HEK293 (cell line): ENCODE measurements at regions not wholly inside any gene's neighbourhood (a gene's known extent, or its start where the extent isn't known, plus 50 kb on each side); places are given as distances from the start of the nearest gene placed in this dataset.

ENCODE experiments used
- CTCF ChIA-PET: fragments of 350-600 bp; formaldehyde crosslinking; extraction: SDS; loops from one replicate; lab custom pipeline; 2021; ENCODE audit warnings: antibody characterized with exemption; lab: Yijun Ruan, JAX
- POLR2A ChIA-PET: fragments of 300-600 bp; formaldehyde crosslinking; extraction: SDS; loops from one replicate; lab custom pipeline; 2020; ENCODE audit warnings: antibody characterized with exemption, inconsistent platforms; lab: Yijun Ruan, JAX
- H3K27ac ChIP-seq: fragments of 200-500 bp; sonication (Bioruptor generic); 2 replicates; pipeline ENCODE4 v1.5.1; 2014; ENCODE audit warnings: low read depth, low read length, control low read depth, inconsistent platforms; ENCODE audit errors: extremely low read depth
- H3K36me3 ChIP-seq, 2 experiments: fragments of 200-500 bp in 1 of 2; sonication (Bioruptor generic) in 1 of 2; 1 replicate in 1 of 2; 2 replicates in 1 of 2; pipeline ENCODE4 v1.5.1; 2014 to 2017; ENCODE audit warnings: inconsistent platforms in 2 of 2, low read length in 2 of 2; ENCODE audit not compliant: control insufficient read depth in 2 of 2, insufficient read depth in 1 of 2
- H3K4me1 ChIP-seq: fragments of 200-500 bp; sonication (Bioruptor generic); 2 replicates; pipeline ENCODE4 v1.5.1; 2014; ENCODE audit warnings: mild to moderate bottlenecking, low read length, inconsistent platforms; ENCODE audit not compliant: control insufficient read depth, insufficient read depth
- H3K4me3 ChIP-seq: 2 replicates; pipeline ENCODE4 v1.5.1; 2011; ENCODE audit warnings: low read depth, mild to moderate bottlenecking, control low read depth, low read length, moderate library complexity
- H3K9me3 ChIP-seq: fragments of 200-500 bp; sonication (Bioruptor generic); 2 replicates; pipeline ENCODE4 v1.5.1; 2014; ENCODE audit warnings: low read depth, low read length, inconsistent platforms; ENCODE audit not compliant: control insufficient read depth, insufficient read depth
- GLI4 ChIP-seq: fragments of 450-650 bp; formaldehyde crosslinking; IDR thresholded peaks from 2 replicates; pipeline ENCODE4 v1.5.1; 2016; ENCODE audit warnings: missing biosample characterization, missing genetic modification characterization
- PRDM4 ChIP-seq: fragments of 450-650 bp; formaldehyde crosslinking; IDR thresholded peaks from 2 replicates; pipeline ENCODE4 v1.5.1; 2017; ENCODE audit warnings: missing biosample characterization, missing genetic modification characterization
- ZBTB44 ChIP-seq: fragments of 450-650 bp; IDR thresholded peaks from 2 replicates; pipeline ENCODE4 v1.5.1; 2018; ENCODE audit warnings: missing biosample characterization, mild to moderate bottlenecking, missing genetic modification characterization
- ZBTB48 ChIP-seq: fragments of 450-650 bp; formaldehyde crosslinking; IDR thresholded peaks from 2 replicates; pipeline ENCODE4 v1.5.1; 2016; ENCODE audit warnings: missing biosample characterization, missing genetic modification characterization
- ZNF175 ChIP-seq: fragments of 450-650 bp; formaldehyde crosslinking; IDR thresholded peaks from 2 replicates; pipeline ENCODE4 v1.5.1; 2016; ENCODE audit warnings: missing biosample characterization, missing genetic modification characterization
- ZNF2 ChIP-seq: fragments of 450-650 bp; formaldehyde crosslinking; IDR thresholded peaks from 2 replicates; pipeline ENCODE4 v1.5.1; 2016; ENCODE audit warnings: missing biosample characterization, missing genetic modification characterization
- ZNF214 ChIP-seq: fragments of 450-650 bp; formaldehyde crosslinking; IDR thresholded peaks from 2 replicates; pipeline ENCODE4 v1.5.1; 2017; ENCODE audit warnings: missing biosample characterization, mild to moderate bottlenecking, missing genetic modification characterization, borderline replicate concordance
- ZNF221 ChIP-seq: fragments of 450-650 bp; formaldehyde crosslinking; IDR thresholded peaks from 2 replicates; pipeline ENCODE4 v1.5.1; 2017; ENCODE audit warnings: missing biosample characterization, missing genetic modification characterization, borderline replicate concordance
- ZNF394 ChIP-seq: fragments of 450-650 bp; formaldehyde crosslinking; IDR thresholded peaks from 2 replicates; pipeline ENCODE4 v1.5.1; 2016; ENCODE audit warnings: missing biosample characterization, missing genetic modification characterization, mild to moderate bottlenecking, moderate library complexity, borderline replicate concordance
- ZNF473 ChIP-seq: fragments of 450-650 bp; formaldehyde crosslinking; IDR thresholded peaks from 2 replicates; pipeline ENCODE4 v1.5.1; 2017; ENCODE audit warnings: missing biosample characterization, missing genetic modification characterization
- ZNF624 ChIP-seq: fragments of 450-650 bp; formaldehyde crosslinking; IDR thresholded peaks from 2 replicates; pipeline ENCODE4 v1.5.1; 2017; ENCODE audit warnings: missing biosample characterization, missing genetic modification characterization
- ZNF701 ChIP-seq: fragments of 450-650 bp; formaldehyde crosslinking; IDR thresholded peaks from 2 replicates; pipeline ENCODE4 v1.5.1; 2016; ENCODE audit warnings: missing biosample characterization, missing genetic modification characterization
- ZNF843 ChIP-seq: fragments of 450-650 bp; formaldehyde crosslinking; IDR thresholded peaks from 2 replicates; pipeline ENCODE4 v1.5.1; 2016; ENCODE audit warnings: missing biosample characterization, missing genetic modification characterization
- TF ChIP-seq, protein P1 (sequence below): fragments of 450-650 bp; formaldehyde crosslinking; IDR thresholded peaks from 2 replicates; pipeline ENCODE4 v1.5.1; 2016; ENCODE audit warnings: missing biosample characterization, missing genetic modification characterization, borderline replicate concordance

DNA sequence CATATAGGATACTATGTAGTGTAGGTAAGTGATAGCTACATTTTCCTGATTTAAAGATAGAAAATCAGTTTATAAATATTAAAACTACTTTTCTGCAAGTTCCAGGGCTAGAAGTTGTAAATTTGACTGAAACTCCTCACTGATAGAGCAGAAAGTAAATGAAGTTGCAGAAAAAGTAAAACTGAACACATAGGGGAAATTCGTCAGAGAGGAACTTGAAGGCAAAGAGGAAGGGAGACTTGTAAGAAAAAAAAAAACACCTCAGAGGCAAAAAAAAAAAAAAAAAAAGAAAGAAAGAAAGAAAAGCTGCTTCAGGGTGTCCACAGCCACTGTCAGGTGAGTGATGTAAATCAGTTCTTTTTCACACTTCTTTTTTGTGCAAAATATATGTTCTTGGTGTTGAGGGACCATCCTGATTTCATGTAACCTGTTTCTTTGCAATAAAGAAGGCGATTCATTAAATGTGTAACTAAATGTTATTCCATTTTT lies 336.2 kb upstream of the ZNF462 start (continued):
- no peak for TF ChIP-seq ZBTB48 (tag by site-specific recombination)

DNA sequence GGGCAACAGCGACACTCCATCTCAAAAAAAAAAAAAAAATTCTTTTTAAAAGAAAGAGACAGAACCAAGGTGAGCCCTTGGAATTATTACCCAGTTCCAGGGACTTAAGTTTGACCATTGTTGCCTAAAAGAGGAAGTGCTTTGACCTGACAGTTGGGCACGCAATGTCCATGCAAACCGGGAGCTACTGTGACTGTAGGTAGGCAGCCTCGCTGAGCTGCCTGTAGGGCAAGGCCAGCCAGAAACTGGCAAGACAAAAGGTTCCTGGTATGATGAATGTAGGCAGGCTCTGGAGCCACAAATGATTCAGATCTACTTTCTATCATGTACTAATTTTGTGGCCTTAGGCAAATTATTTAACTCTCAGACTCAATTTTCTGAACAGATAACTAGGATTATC lies 334.8 kb upstream of the ZNF462 start:
- ChIA-PET POLR2A (no interaction called here), CTCF (interaction anchor here (0.6 kb wide), 1 partner anchor 152 kb away, joined by 3 read pairs; no protein-coding TSS in a partner anchor)
- no peak overlapping the region for H3K27ac ChIP-seq
- H3K36me3 ChIP-seq, result no peaks in the 10 kb centered on the region
- no peaks in the 10 kb centered on the region for H3K9me3 ChIP-seq
- H3K4me1 ChIP-seq, result no peaks in the 10 kb centered on the region
- TF ChIP-seq ZNF2 (tag by site-specific recombination) (no peak), ZNF175 (tag by site-specific recombination) (no peak), ZBTB44 (no peak), PRDM4 (no peak), ZNF843 (tag by site-specific recombination) (no peak), ZNF394 (no peak), ZNF624 (tag by site-specific recombination) (no peak)
- H3K4me3 ChIP-seq, result no peak overlapping the region

DNA sequence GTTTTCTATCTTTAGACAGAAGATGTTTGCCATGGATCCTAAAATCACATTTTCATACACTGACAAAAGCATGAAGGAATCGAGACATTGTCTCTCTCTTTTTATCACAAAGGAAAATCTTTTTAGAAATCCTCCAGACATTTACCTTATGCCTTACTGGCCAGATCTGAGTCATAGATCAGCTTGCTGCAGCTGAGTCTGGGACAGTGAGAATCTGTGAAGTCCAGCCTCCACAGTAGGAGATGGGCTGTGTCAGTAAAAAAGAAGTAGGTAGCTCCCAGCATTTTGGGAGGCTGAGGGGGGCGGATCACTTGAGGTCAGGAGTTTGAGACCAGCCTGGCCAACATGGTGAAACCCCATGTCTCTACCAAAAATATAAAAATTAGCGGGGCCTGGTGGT lies 333.4 kb upstream of the ZNF462 start:
- H3K9me3 ChIP-seq, result no peaks in the 10 kb centered on the region
- H3K4me3 ChIP-seq, result no peak overlapping the region
- ChIA-PET CTCF (no interaction called here), POLR2A (no interaction called here)
- no peaks in the 10 kb centered on the region for H3K36me3 ChIP-seq
- TF ChIP-seq ZNF473 (no peak), ZNF221 (tag by site-specific recombination) (no peak), GLI4 (tag by site-specific recombination) (no peak), ZNF214 (no peak), ZNF701 (tag by site-specific recombination) (no peak)
- TF ChIP-seq, protein P1, sequence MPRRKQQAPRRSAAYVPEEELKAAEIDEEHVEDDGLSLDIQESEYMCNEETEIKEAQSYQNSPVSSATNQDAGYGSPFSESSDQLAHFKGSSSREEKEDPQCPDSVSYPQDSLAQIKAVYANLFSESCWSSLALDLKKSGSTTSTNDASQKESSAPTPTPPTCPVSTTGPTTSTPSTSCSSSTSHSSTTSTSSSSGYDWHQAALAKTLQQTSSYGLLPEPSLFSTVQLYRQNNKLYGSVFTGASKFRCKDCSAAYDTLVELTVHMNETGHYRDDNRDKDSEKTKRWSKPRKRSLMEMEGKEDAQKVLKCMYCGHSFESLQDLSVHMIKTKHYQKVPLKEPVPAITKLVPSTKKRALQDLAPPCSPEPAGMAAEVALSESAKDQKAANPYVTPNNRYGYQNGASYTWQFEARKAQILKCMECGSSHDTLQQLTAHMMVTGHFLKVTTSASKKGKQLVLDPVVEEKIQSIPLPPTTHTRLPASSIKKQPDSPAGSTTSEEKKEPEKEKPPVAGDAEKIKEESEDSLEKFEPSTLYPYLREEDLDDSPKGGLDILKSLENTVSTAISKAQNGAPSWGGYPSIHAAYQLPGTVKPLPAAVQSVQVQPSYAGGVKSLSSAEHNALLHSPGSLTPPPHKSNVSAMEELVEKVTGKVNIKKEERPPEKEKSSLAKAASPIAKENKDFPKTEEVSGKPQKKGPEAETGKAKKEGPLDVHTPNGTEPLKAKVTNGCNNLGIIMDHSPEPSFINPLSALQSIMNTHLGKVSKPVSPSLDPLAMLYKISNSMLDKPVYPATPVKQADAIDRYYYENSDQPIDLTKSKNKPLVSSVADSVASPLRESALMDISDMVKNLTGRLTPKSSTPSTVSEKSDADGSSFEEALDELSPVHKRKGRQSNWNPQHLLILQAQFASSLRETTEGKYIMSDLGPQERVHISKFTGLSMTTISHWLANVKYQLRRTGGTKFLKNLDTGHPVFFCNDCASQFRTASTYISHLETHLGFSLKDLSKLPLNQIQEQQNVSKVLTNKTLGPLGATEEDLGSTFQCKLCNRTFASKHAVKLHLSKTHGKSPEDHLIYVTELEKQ (tag by site-specific recombination), result no peak
- H3K4me1 ChIP-seq, result no peaks in the 10 kb centered on the region
- H3K27ac ChIP-seq, result no peak overlapping the region
